ENCODE measurements at regions not wholly inside any gene's neighbourhood (a gene's known extent, or its start where the extent isn't known, plus 50 kb on each side); places are given as distances from the start of the nearest gene placed in this dataset.

- TF ChIP-seq Cebpa-rat (IDR thresholded peaks at IDR 0.05) = no peak
- Histone ChIP-seq H3K9me3 (peaks cover 14% of the 10 kb centered on the region; the same call in 1 of the 2 replicates), H4K20me1 (no peaks in the 10 kb centered on the region), H3K4me3 (no peak overlapping the region), H3K27ac (no peak overlapping the region), H3K36me3 (no peaks in the 10 kb centered on the region), H3K4me2 (no peak overlapping the region), H3K27me3 (no peaks in the 10 kb centered on the region), H3K9ac (no peak overlapping the region), H3K4me1 (0 out of 2 replicates have a peak, but pooled peaks cover 5% of the 10 kb centered on the region)
Measured at GRCh38 chr1:227451057-227451456, 112.3 kb upstream of the ZNF678 start.

- Histone ChIP-seq H3K9ac (no peak overlapping the region), H3K4me2 (no peak overlapping the region), H3K36me3 (no peaks in the 10 kb centered on the region), H3K27ac (no peak overlapping the region), H3K4me1 (0 out of 2 replicates have a peak, but pooled peaks cover 5% of the 10 kb centered on the region), H3K27me3 (no peaks in the 10 kb centered on the region), H3K9me3 (peaks cover 14% of the 10 kb centered on the region; the same call in 1 of the 2 replicates), H3K4me3 (no peak overlapping the region), H4K20me1 (no peaks in the 10 kb centered on the region)
- no peak for TF ChIP-seq Cebpa-rat (IDR thresholded peaks at IDR 0.05)
Measured at GRCh38 chr1:227450489-227450888, 112.9 kb upstream of the ZNF678 start.

DNA sequence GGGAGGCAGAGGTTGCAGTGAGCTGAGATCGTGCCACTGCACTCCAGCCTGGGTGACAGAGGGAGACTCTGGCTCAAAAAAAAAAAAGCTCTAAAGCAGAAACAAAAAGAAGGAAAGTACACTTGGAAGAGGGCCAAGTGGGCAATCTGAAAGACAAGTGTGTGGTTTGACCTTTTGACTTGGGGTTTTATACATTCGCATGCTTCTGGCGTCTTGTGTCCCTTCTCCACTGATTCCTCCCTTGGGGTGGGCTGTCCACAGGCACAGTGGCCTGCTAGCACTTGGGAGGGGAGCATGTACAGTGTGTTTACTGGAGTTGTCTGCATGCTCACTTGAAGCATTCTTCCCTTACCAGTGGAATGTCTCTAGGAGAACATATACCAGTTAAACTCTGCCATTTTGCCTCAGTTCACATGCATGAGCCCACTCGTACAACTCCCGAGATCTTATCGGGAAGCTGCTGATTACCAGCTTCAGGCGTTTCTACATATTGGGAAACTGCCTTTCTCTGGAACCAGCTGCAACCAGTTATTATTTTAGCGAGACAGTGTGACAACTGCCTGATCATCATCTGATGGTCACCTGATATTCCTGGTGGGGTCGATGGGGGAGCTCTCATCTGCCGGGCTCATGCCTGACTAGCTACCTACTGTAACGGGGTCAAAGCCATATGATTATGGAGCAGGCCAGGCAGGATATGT is 113.5 kb upstream of the ZNF678 start:
- Histone ChIP-seq H3K27ac (no peak overlapping the region), H3K36me3 (no peaks in the 10 kb centered on the region), H3K4me2 (no peak overlapping the region), H3K4me1 (0 out of 2 replicates have a peak, but pooled peaks cover 5% of the 10 kb centered on the region), H3K27me3 (no peaks in the 10 kb centered on the region), H3K9ac (no peak overlapping the region), H4K20me1 (no peaks in the 10 kb centered on the region), H3K9me3 (peaks cover 14% of the 10 kb centered on the region; the same call in 1 of the 2 replicates), H3K4me3 (no peak overlapping the region)
- TF ChIP-seq Cebpa-rat (IDR thresholded peaks at IDR 0.05) = no peak

DNA sequence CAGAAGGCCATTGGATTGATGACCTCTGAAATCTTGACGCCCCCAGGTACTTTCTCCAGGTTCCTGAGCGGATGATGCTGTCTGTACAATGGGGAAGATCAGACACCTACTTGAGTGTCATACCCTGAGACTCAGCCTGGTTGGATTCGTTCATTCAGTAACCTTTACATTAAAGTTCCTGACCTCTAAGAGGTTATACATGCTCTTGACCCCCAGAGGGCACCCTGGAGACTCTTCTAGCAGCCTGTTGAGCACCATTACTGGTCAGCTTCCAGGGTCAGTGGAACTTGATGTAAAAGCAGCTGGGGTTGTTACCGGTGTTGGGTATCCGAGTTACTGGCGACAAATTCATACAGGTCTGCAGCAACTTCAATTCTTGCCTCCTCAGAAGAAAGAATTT is 114.3 kb upstream of the ZNF678 start:
- Histone ChIP-seq H3K27ac (no peak overlapping the region), H3K4me2 (no peak overlapping the region), H3K4me1 (0 out of 2 replicates have a peak, but pooled peaks cover 5% of the 10 kb centered on the region), H3K9me3 (peaks cover 14% of the 10 kb centered on the region; the same call in 1 of the 2 replicates), H3K4me3 (no peak overlapping the region), H3K9ac (no peak overlapping the region), H3K36me3 (no peaks in the 10 kb centered on the region), H4K20me1 (no peaks in the 10 kb centered on the region), H3K27me3 (no peaks in the 10 kb centered on the region)
- no peak for TF ChIP-seq Cebpa-rat (IDR thresholded peaks at IDR 0.05)

DNA sequence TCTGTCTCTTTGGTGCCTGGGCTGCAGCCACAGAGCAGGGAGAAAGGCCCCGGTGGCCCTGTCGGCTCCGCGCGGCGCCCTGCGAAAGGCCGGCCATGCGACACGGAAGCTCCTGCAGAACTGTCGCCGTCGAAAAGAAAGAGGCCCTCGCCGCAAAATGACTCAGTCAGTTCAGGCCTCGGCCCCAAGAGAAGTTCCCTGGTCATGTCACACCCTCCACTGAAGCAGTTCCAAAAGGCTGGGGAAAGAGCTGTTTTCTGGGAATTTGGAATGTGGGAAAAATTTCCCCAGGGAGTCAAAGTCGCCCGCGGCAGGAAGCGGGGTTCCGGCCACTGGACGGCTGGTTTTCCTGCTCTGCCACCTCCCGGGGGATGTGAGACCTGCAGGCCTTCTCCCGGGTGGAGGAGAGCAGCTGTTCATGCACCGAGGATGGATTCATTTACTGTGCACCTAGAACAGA is 115.8 kb upstream of the ZNF678 start:
- H3K9ac ChIP-seq = no peak overlapping the region
- no peak overlapping the region for H3K4me3 ChIP-seq
- no peaks in the 10 kb centered on the region for H3K36me3 ChIP-seq
- H3K27me3 ChIP-seq = no peaks in the 10 kb centered on the region
- no peak overlapping the region for H3K27ac ChIP-seq
- no peak for TF ChIP-seq Cebpa-rat (IDR thresholded peaks at IDR 0.05)
- H4K20me1 ChIP-seq = no peaks in the 10 kb centered on the region
- H3K9me3 ChIP-seq = peaks cover 14% of the 10 kb centered on the region; the same call in 1 of the 2 replicates
- H3K4me1 ChIP-seq = 0 out of 2 replicates have a peak, but pooled peaks cover 5% of the 10 kb centered on the region
- no peak overlapping the region for H3K4me2 ChIP-seq

DNA sequence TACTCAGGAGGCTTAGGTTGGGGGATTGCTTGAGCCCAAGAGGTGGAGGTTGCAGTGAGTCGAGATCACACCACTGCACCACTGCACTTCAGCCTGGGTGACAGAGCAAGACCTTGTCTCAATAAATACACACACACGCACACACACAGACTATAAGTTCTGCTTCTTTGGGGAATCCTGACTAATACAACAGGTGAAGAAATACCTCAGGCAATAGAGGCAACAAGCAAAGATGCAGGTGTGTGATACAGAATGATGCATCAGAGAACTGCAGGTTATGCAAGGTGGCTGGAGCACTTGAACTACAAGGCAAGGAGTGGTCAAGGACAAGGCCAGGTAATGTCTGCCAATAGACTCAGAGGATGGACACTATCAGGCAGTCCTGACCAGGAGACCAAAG is 117.6 kb upstream of the ZNF678 start:
- Histone ChIP-seq H3K36me3 (no peaks in the 10 kb centered on the region), H4K20me1 (no peaks in the 10 kb centered on the region), H3K9me3 (peaks cover 14% of the 10 kb centered on the region; the same call in 1 of the 2 replicates), H3K4me3 (no peak overlapping the region), H3K27ac (no peak overlapping the region), H3K9ac (no peak overlapping the region), H3K4me2 (no peak overlapping the region), H3K27me3 (no peaks in the 10 kb centered on the region), H3K4me1 (peaks cover 9% of the 10 kb centered on the region)
- no peak for TF ChIP-seq Cebpa-rat (IDR thresholded peaks at IDR 0.05)

- Histone ChIP-seq H3K9me3 (peaks cover 14% of the 10 kb centered on the region; the same call in 1 of the 2 replicates), H3K4me2 (no peak overlapping the region), H3K36me3 (no peaks in the 10 kb centered on the region), H3K4me3 (no peak overlapping the region), H3K27ac (no peak overlapping the region), H3K27me3 (no peaks in the 10 kb centered on the region), H4K20me1 (no peaks in the 10 kb centered on the region), H3K9ac (no peak overlapping the region), H3K4me1 (peaks cover 10% of the 10 kb centered on the region)
- TF ChIP-seq Cebpa-rat (IDR thresholded peaks at IDR 0.05) = no peak
Measured at GRCh38 chr1:227445092-227445674, 118.2 kb upstream of the ZNF678 start.

GRCh38 chr1:227440182-227440581 is 121.9 kb upstream of the CDC42BPA start:
- H3K9me3 ChIP-seq = no peaks in the 10 kb centered on the region
- H3K27ac ChIP-seq = no peak overlapping the region
- no peaks in the 10 kb centered on the region for H4K20me1 ChIP-seq
- no peak overlapping the region for H3K9ac ChIP-seq
- TF ChIP-seq Cebpa-rat (IDR thresholded peaks at IDR 0.05) = no peak
- H3K4me1 ChIP-seq = peaks cover 27% of the 10 kb centered on the region
- H3K4me2 ChIP-seq = peak overlapping the region; percentile 40
- H3K36me3 ChIP-seq = no peaks in the 10 kb centered on the region
- no peaks in the 10 kb centered on the region for H3K27me3 ChIP-seq
- no peak overlapping the region for H3K4me3 ChIP-seq

DNA sequence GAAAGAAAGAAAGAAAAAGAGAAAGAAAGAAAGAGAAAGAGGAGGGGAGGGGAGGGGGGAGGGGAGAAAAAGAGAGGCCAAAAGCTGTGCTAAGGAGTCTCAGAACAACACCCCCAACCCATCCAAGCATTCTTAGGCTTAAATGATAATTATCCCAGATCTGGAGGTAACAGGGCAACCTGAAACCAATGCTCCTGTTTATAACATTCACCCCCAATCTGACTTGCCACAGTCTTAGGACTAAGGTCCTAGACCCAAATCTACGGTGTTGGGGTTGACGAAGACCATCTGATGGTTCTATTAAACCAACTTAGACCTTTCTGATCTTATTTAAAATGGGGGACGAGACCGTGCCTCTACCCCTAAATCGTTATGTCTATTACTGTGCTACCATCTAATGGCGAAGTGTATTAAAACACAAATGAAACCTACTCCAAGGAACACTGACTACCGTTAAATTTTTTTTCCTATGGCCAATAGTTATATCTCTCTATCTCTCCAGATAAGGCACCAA is 119.3 kb upstream of the CDC42BPA start:
- Histone ChIP-seq H3K36me3 (no peaks in the 10 kb centered on the region), H3K9me3 (no peaks in the 10 kb centered on the region), H3K27me3 (no peaks in the 10 kb centered on the region), H3K4me2 (peak overlapping the region; percentile 24; the same call in 1 of the 2 replicates), H3K27ac (no peak overlapping the region), H3K4me1 (peaks cover 33% of the 10 kb centered on the region), H4K20me1 (no peaks in the 10 kb centered on the region), H3K9ac (no peak overlapping the region), H3K4me3 (no peak overlapping the region)
- no peak for TF ChIP-seq Cebpa-rat (IDR thresholded peaks at IDR 0.05)

Measured in BLaER1 (cell line).